GM18861 (cell line): ENCODE measurements at regions not wholly inside any gene's neighbourhood (a gene's known extent, or its start where the extent isn't known, plus 50 kb on each side); places are given as distances from the start of the nearest gene placed in this dataset.
"Not testable (repeated sequence)": the region's sequence is repeated elsewhere in the genome, so short reads cannot be mapped to it uniquely, and the experiment has no call there.

Source experiments
- ATAC-seq: cut with Tn5 transposase; IDR thresholded peaks from one replicate; pipeline ENCODE4 v1.9.1; 2021; ENCODE audit not compliant: unreplicated experiment

DNA sequence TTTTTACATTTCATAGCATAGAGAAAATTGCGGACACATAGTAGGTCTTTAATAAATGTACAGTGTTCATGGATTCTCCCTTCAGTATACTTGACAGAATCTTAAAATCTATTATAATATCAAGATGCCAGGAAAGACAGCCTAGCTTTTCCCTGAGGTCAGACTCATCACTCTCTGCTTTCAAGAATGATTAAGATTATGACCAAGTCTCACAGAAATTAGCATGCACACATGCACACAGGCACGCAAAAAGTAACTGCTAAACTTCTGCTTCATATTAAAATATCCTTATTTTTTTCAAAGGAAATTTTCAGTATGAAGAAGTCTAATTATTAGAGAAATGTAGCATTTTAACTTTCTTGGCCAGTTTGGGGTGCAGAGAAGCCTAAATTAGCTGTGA is 493.8 kb upstream of the NECTIN3 start:
- ATAC-seq = no peak

DNA sequence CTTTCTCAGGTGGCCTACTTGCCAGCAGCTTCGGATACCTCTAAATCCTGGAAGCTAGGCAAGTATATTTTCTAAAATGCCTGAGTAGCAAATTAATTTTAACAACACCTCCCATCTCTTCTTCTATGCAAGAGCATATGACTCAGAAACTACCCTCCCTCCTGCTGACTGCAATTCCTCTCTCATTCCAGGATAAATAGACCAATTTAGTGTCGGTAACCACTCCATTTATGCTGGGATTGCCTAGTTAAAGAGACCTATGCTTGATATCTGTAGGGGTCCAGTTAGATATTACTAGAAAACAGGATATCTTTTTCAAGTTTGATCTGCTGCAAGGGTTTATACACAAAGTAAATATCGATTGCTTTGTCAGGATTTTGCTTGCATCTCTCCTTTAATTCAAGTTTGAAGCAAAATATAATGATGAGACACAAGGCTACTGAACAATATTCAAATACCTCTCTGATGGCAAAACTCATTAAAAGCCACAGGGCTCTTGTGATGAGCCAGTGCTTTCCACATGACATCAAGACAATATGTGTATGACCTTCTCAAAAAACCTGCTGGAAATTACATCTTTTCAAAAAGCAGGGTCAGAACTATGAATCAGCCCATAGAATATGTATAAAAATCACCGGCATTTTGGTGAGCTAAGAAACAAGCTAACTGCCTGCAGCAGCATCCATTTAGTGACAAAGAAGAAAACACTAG is 491.6 kb upstream of the NECTIN3 start:
- ATAC-seq = no peak

GRCh38 chr3:110583373-110583935 is 488.2 kb upstream of the NECTIN3 start:
- no peak for ATAC-seq

DNA sequence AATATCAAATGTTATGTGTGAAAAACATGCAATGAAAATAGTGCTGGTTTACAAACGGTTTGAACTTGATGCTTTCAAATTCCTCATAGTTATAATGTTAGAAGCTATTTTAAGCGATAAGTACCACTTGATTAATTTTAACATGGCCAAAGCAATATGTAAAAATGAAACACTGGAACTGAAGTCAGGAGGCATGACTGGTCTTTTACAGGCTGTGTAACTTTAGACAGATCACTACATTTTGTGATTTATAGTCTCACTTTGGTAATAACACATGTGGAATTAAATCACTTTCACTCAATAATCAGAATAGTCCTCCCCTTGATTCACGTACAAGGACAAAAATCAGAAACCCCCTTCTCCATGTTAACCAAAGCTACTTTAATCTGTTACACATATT is 482.7 kb upstream of the NECTIN3 start:
- ATAC-seq = no peak

GRCh38 chr3:110589341-110589740 is 482.3 kb upstream of the NECTIN3 start:
- ATAC-seq = no peak

GRCh38 chr3:110593749-110594148 is 477.9 kb upstream of the NECTIN3 start:
- ATAC-seq = no peak

DNA sequence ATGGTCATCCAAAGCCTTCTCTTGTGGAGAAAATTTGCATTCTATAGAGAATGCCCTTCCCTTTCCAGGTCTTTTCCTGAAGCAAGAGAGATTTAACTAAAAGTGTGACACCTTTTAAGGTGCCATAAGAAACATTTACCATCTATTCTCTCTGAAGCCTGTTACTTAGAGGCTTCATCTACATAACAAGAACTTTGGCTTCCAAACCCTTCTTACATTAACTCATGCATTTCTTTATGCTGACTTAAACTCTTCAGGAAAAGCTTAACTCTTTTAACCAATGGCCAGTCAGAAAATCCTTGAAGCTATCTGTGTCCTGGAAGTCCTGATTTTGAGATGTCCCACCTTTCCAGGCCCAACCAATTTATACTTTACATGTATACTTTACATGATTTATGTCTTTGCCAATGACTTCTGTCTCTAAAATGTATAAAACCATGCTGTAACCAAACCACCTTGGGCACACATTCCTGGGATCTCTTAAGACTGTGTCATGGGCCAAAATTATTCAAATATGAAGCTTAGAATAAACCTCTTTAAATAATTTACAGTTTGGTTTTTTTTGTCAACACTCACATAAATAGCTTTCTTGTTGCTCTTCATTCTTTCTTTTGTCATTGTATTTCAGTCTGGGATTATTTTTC is 472.6 kb upstream of the NECTIN3 start:
- ATAC-seq = no peak

DNA sequence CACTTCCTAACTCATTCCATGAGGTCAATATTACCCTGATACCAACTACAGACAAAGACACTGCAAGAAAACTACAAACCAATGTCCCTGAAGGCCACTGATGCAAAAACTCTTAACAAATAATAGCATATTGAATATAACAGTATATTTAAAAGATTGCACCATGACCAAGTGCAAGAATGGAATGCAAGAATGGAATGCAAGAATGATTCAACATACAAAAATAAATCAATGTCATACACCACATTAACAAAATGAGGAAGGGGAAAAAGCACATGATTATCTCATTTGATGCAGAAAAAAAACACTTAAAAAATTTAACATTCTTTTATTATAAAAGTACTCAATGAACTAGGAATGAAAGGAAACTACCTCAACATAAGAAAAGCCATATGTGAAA is 463.1 kb upstream of the NECTIN3 start:
- ATAC-seq = no peak

GRCh38 chr3:110612045-110612444 is 459.6 kb upstream of the NECTIN3 start:
- ATAC-seq = no peak

DNA sequence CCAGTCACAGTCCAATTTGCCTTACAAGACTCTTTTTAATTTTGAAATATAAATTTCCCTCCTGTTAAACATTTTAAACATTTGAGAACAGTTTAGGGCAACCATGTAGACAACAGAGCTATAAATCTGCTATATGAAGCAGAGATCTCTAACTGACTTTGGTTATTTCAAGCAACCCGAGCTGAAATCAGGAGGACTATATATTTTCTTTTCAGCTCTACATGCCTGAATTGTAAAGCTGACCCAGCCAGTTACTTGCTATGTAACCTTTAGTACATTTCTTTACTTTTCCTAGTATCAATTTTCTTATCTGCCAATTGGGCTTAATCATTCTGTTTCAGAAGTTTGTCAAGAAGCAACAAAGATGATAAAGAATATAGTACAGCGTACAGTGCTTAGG is 457.4 kb upstream of the NECTIN3 start:
- no peak for ATAC-seq

DNA sequence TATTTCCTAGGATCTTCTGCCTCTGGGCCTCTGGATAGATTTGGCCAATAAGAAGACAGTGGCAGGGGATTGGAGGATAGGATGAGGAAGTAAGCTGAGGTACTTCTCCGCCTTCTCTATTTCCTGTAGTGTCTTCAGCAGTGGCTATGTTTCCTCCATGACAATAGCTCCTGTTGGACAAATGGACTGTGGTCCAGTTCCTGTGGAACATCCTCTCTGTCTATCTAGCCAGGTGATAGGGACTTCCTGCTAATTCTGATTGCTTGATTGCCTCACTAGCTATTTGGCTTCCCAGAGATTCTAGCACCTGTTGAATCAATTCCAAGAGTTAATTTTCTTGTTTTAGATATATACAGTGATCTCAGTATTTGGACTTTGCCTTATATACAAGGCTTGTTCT is 456.2 kb upstream of the NECTIN3 start:
- no peak for ATAC-seq

DNA sequence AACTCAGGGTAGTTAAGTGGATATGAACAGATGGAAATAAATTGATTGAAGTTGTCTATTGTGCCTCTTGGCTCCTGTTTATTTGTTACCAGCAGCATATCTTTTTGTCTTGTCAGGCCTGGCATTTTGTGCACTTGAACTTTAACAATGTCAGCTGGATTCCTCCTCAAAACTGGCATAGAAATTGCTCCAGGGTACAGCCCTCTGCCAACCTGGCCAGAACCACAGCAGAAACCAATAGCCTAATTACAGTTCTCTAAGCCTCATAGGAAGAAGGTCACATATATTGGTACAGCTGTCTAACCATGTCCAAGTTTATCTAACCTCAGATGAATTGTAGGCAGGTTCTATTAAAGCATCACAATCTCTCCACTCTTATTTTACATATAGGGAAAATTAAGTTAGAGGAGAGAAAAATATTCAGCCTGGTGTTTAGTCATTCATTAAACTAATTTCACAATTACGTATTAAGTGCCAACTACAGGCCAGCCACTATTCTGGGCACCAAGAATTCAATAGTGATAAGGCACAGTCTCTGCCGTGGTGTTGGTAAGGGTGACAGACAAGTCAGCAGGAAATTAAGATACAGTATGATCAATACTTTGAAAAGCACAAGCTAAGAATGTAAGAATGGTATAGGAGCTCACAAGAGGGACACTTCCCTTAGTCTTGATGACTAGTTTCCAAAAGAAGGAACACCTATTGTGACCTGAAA is 452.9 kb upstream of the NECTIN3 start:
- no peak for ATAC-seq

GRCh38 chr3:110620118-110620517 is 451.5 kb upstream of the NECTIN3 start:
- no peak for ATAC-seq

DNA sequence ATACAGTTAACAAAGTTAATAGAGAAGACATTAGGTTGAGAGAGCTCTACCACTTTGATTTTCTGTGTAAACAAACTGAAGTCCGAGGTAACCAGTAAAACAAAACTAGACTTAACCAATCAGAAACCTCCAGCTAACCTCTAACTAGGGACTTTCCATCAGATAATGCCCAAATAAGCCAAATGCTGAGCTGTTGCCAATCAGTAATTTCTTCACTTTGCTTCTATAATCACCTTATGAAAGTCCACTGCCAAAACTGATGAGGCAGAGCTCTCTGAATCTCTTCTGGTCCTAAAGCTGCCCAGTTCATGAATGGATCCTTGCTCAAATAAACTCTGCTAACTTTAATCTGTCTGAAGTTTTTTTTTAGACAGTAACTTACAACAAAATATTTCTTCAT is 448.0 kb upstream of the NECTIN3 start:
- peak; percentile 55 for ATAC-seq

DNA sequence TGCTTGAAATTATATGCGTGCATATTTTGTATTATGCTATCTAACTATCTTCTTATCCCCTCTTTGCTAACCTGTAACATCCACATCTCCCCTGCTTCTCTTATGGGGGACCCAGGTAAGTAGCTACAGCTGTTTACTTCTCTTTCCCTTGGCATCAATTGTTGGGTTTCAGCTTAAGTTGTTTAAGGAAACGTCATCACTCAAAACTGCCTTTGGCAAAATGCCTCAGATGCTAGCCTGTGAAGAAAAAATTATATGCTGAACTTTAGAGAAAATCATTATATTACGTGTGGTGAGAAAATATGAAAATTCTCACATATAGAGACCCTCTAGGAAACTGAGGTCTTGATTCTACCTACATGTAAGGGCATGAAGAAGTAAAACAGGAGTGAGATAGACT is 447.0 kb upstream of the NECTIN3 start:
- ATAC-seq = no peak

GRCh38 chr3:110625201-110625747 is 446.3 kb upstream of the NECTIN3 start:
- ATAC-seq = no peak

GRCh38 chr3:110626652-110627111 is 444.9 kb upstream of the NECTIN3 start:
- ATAC-seq = not testable (repeated sequence)

DNA sequence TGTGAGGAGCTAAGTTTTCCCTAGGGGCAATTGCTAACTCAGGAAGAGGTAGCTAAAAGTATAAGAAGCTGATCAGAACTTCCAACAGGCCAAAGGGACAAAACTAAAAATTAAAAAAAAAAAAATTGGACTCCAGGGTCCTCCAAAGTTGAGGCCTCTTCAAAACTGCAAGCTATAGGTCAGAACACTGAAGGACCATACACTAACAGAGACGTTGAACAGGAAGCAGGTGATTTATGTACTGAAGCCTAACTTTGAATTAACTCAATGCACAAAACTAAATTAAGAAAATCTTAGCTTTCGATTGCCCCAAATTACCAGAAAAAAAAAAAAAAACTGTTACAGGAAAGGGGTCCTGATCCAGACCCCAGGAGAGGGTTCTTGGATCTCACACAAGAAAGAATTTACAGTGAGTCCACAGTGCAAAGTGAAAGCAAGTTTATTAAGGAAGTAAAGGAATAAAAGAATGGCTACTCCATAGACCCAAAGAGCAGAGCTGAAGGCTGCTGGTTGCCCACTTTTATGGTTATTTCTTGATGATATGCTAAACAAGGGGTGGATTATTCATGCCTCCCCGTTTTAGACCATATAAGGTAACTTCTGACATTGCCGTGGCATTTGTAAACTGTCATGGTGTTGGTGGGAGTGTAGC is 442.8 kb upstream of the NECTIN3 start:
- ATAC-seq = no peak

GRCh38 chr3:110629917-110630316 is 441.7 kb upstream of the NECTIN3 start:
- no peak for ATAC-seq

DNA sequence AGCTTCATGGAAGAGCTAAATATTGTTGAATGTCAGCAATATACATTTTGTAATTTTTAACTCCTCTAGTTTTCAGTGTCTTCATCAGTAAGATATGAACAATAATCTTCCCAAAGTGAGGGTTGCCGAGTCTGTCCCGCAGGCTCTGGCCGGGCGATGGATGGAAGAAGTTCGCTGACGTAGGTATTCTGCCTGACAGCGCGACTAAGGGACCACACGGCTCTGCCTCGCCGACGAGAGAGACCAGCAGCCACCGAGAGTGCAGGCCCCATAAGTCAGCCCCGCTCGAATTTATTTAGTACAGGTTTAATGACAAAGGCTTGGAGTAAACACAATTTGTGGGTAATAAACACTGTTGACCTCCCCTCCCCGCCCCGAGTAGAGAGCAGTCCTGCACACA is 427.4 kb upstream of the NECTIN3 start:
- no peak for ATAC-seq

- no peak for ATAC-seq
Measured at GRCh38 chr3:110646055-110646454, 425.6 kb upstream of the NECTIN3 start.
